ENCODE measurements at regions not wholly inside any gene's neighbourhood (a gene's known extent, or its start where the extent isn't known, plus 50 kb on each side); places are given as distances from the start of the nearest gene placed in this dataset.

GRCh38 chr6:14510038-14510437 is 392.5 kb downstream of the CD83 start:
- Histone ChIP-seq H4K20me1 (ENCODE audit: insufficient read depth, low read length) (no peaks in the 10 kb centered on the region), H2AFZ (ENCODE audit: low read length) (no peak overlapping the region), H3K27ac (ENCODE audit: low read length) (no peak overlapping the region), H3K27me3 (replicated peaks; ENCODE audit: insufficient read depth, low read length) (no peaks in the 10 kb centered on the region), H3K79me2 (ENCODE audit: low read length) (no peaks in the 10 kb centered on the region), H3K36me3 (replicated peaks; ENCODE audit: insufficient read depth, low read length) (no peaks in the 10 kb centered on the region), H3K4me3 (ENCODE audit: low read length) (no peak overlapping the region), H3K4me2 (ENCODE audit: low read depth, low read length) (no peak overlapping the region), H3K9me3 (replicated peaks; ENCODE audit: insufficient read depth, low read length) (no peaks in the 10 kb centered on the region), H3K9me2 (replicated peaks; ENCODE audit: insufficient read depth, low read length) (no peaks in the 10 kb centered on the region), H3K4me1 (ENCODE audit: low read length) (no peaks in the 10 kb centered on the region), H3K9ac (ENCODE audit: low read length) (no peak overlapping the region), H3F3A (ENCODE audit: insufficient read depth, low read length) (no peaks in the 10 kb centered on the region)
- TF ChIP-seq EZH2 (optimal IDR thresholded peaks at IDR 0.05; ENCODE audit: low read depth, low read length), result no peak
- TF ChIP-seq CTCF (IDR thresholded peaks at IDR 0.05; ENCODE audit: low read length), result no peak
- no peak for DNase-seq

GRCh38 chr6:14511061-14511586 is 393.6 kb downstream of the CD83 start:
- H3K79me2 ChIP-seq (ENCODE audit: low read length), result no peaks in the 10 kb centered on the region
- H3K4me3 ChIP-seq (ENCODE audit: low read length), result no peak overlapping the region
- TF ChIP-seq CTCF (IDR thresholded peaks at IDR 0.05; ENCODE audit: low read length) (no peak), EZH2phosphoT487 (IDR thresholded peaks at IDR 0.05; ENCODE audit: low read length) (no peak), EZH2 (optimal IDR thresholded peaks at IDR 0.05; ENCODE audit: low read depth, low read length) (no peak)
- H3K27me3 ChIP-seq (replicated peaks; ENCODE audit: insufficient read depth, low read length), result no peaks in the 10 kb centered on the region
- no peaks in the 10 kb centered on the region for H3K36me3 ChIP-seq (replicated peaks; ENCODE audit: insufficient read depth, low read length)
- no peaks in the 10 kb centered on the region for H4K20me1 ChIP-seq (ENCODE audit: insufficient read depth, low read length)
- DNase-seq, result no peak
- no peaks in the 10 kb centered on the region for H3K4me1 ChIP-seq (ENCODE audit: low read length)
- no peaks in the 10 kb centered on the region for H3F3A ChIP-seq (ENCODE audit: insufficient read depth, low read length)
- no peaks in the 10 kb centered on the region for H3K9me3 ChIP-seq (replicated peaks; ENCODE audit: insufficient read depth, low read length)
- no peak overlapping the region for H3K9ac ChIP-seq (ENCODE audit: low read length)
- no peak overlapping the region for H3K4me2 ChIP-seq (ENCODE audit: low read depth, low read length)
- H2AFZ ChIP-seq (ENCODE audit: low read length), result no peak overlapping the region
- H3K27ac ChIP-seq (ENCODE audit: low read length), result no peak overlapping the region
- no peaks in the 10 kb centered on the region for H3K9me2 ChIP-seq (replicated peaks; ENCODE audit: insufficient read depth, low read length)

GRCh38 chr6:14512246-14512645 is 394.7 kb downstream of the CD83 start:
- H3K27ac ChIP-seq (ENCODE audit: low read length), result no peak overlapping the region
- no peaks in the 10 kb centered on the region for H3K79me2 ChIP-seq (ENCODE audit: low read length)
- H2AFZ ChIP-seq (ENCODE audit: low read length), result no peak overlapping the region
- no peaks in the 10 kb centered on the region for H3K9me3 ChIP-seq (replicated peaks; ENCODE audit: insufficient read depth, low read length)
- H3F3A ChIP-seq (ENCODE audit: insufficient read depth, low read length), result no peaks in the 10 kb centered on the region
- no peak for DNase-seq
- no peaks in the 10 kb centered on the region for H4K20me1 ChIP-seq (ENCODE audit: insufficient read depth, low read length)
- H3K4me1 ChIP-seq (ENCODE audit: low read length), result no peaks in the 10 kb centered on the region
- H3K9me2 ChIP-seq (replicated peaks; ENCODE audit: insufficient read depth, low read length), result no peaks in the 10 kb centered on the region
- H3K27me3 ChIP-seq (replicated peaks; ENCODE audit: insufficient read depth, low read length), result no peaks in the 10 kb centered on the region
- no peaks in the 10 kb centered on the region for H3K36me3 ChIP-seq (replicated peaks; ENCODE audit: insufficient read depth, low read length)
- H3K4me2 ChIP-seq (ENCODE audit: low read depth, low read length), result no peak overlapping the region
- TF ChIP-seq CTCF (IDR thresholded peaks at IDR 0.05; ENCODE audit: low read length) (no peak), EZH2 (optimal IDR thresholded peaks at IDR 0.05; ENCODE audit: low read depth, low read length) (no peak), EZH2phosphoT487 (IDR thresholded peaks at IDR 0.05; ENCODE audit: low read length) (no peak)
- H3K4me3 ChIP-seq (ENCODE audit: low read length), result no peak overlapping the region
- no peak overlapping the region for H3K9ac ChIP-seq (ENCODE audit: low read length)

All from MM.1S (cell line).